HFF-Myc (cell line): ENCODE measurements at regions not wholly inside any gene's neighbourhood (a gene's known extent, or its start where the extent isn't known, plus 50 kb on each side); places are given as distances from the start of the nearest gene placed in this dataset.

ENCODE experiments used
- DNase-seq: peaks from one replicate; pipeline ENCODE4 v3.0.0-alpha.2; 2011; ENCODE audit warnings: low read depth; ENCODE audit errors: extremely low read depth
- H3K4me3 ChIP-seq: replicated peaks from 2 replicates; pipeline ENCODE4 v1.5.1; 2011; ENCODE audit warnings: low read depth, mild to moderate bottlenecking, control low read depth, low read length
- CTCF ChIP-seq: IDR thresholded peaks from 2 replicates; pipeline ENCODE4 v1.5.1; 2012; ENCODE audit warnings: mild to moderate bottlenecking, low read depth, low read length, control low read depth; ENCODE audit errors: missing control alignments

GRCh38 chr1:87730274-87731216, 401.9 kb downstream of the LMO4 start:
- no peak for DNase-seq
- TF ChIP-seq CTCF: no peak
- H3K4me3 ChIP-seq: no peak overlapping the region

GRCh38 chr1:87733386-87733785, 404.7 kb downstream of the LMO4 start:
- no peak for DNase-seq
- no peak for TF ChIP-seq CTCF
- no peak overlapping the region for H3K4me3 ChIP-seq

DNA sequence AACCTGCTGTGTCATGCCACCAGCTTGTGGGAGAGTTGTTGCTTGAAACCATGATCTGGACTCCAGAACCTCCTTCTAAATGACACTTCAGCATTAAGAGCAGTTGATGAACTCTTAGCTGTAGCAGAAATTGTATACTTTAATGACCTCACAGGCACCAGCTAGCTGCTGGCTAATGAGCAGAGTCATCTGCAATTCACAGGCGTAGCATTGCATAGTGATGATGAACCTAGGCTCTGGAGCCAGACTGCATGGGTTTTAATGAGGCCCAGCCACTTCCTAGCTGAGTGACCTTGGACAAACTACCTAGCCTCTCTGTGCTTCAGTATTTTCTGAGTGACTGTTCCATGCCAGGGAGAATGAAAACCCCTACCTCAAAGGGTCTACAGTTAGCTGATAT, 407.1 kb downstream of the LMO4 start:
- DNase-seq: no peak
- TF ChIP-seq CTCF: no peak
- H3K4me3 ChIP-seq: no peak overlapping the region

DNA sequence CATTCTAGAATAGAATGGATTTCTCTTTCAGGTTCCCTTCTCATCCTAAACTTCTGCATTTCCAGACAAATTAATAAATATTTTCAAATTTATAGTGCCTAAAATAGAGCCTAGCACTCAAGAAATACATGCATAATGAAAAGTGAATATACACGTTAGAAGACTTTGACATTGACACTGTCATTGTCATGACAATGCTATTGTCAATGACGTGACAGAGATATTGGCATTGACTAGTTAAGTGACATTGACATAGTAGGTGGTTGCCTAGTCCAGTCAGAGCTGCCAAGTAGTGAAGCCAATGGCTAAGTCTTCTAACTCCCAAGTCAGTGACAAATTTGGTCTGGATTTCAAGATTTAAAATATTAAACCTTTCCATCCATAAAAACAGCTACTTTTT, 410.5 kb downstream of the LMO4 start:
- TF ChIP-seq CTCF: no peak

DNA sequence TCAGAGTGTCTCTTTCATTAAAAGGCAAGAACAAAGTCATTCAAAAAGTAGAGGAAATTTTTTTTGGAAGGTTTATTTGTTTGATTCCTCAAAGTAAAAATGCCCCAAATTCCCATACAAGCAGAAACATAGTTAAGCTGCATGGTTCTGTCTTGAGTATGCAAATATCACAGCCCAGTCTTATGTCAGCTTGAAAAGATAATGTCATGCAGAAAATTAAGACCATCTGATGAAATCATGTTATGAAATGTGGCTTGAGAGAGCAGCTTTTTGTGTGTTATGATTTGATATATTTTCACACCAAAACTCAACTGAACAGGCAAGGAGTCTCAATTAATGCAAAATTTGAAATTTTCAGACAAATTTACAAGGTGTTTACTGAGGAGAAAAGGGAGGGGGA, 411.0 kb downstream of the LMO4 start:
- DNase-seq: no peak
- no peak overlapping the region for H3K4me3 ChIP-seq
- no peak for TF ChIP-seq CTCF

More for the DNA sequence above, 410.5 kb downstream of the LMO4 start:
- DNase-seq: no peak
- H3K4me3 ChIP-seq: no peak overlapping the region

DNA sequence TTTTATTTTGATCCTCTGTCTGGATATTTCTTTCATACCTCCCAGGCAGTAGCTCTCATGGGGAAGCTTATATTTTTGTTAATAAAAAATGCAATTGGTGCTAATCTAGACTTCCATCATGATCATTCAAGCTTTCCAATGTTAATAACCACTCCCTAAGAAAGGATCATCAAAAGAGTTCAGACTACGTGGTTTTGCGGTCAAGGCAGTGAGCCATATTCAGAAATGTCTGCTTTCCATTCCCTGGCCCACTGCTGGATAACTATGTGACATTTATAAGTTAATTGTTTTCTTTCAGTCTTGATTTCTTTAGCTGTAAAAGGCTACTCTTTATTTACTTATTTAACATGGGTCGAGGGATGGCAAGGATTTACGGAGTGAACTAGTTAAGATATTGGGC, 414.6 kb downstream of the LMO4 start:
- no peak for TF ChIP-seq CTCF
- DNase-seq: no peak
- H3K4me3 ChIP-seq: no peak overlapping the region
